Cardiac fibroblast (primary cell): ENCODE measurements at regions not wholly inside any gene's neighbourhood (a gene's known extent, or its start where the extent isn't known, plus 50 kb on each side); places are given as distances from the start of the nearest gene placed in this dataset.
"Not testable (repeated sequence)": the region's sequence is repeated elsewhere in the genome, so short reads cannot be mapped to it uniquely, and the experiment has no call there.

Experiments
- DNase-seq, 2 donors: peaks; one replicate each; pipeline versions ENCODE4 v3.0.0 to v3.0.0-alpha.2; 2010; ENCODE audit warnings: low read depth in 2 of 2
- H3K4me3 ChIP-seq, 2 donors: replicated peaks in 1 of 2; 1 replicate in 1 of 2; 2 replicates in 1 of 2; pipeline ENCODE4 v1.5.1; 2011; ENCODE audit warnings: low read depth in 2 of 2, low read length in 2 of 2, mild to moderate bottlenecking in 2 of 2, moderate library complexity in 1 of 2
- CTCF ChIP-seq: IDR thresholded peaks from one replicate; pipeline ENCODE4 v1.5.1; 2011; ENCODE audit warnings: low read depth, mild to moderate bottlenecking, low read length, inconsistent platforms

- no peak for TF ChIP-seq CTCF
- no peak overlapping the region for H3K4me3 ChIP-seq
- no peak for DNase-seq
Observed at GRCh38 chr6:16823718-16824352, 62.6 kb upstream of the ATXN1 start.

GRCh38 chr6:16822975-16823717 is 61.9 kb upstream of the ATXN1 start:
- no peak overlapping the region for H3K4me3 ChIP-seq
- no peak for DNase-seq
- TF ChIP-seq CTCF: no peak

GRCh38 chr6:16822529-16822928 is 61.3 kb upstream of the ATXN1 start:
- no peak for DNase-seq
- H3K4me3 ChIP-seq: no peak overlapping the region
- no peak for TF ChIP-seq CTCF

GRCh38 chr6:16821834-16822264 is 60.6 kb upstream of the ATXN1 start:
- TF ChIP-seq CTCF: no peak
- DNase-seq: no peak

GRCh38 chr6:16820262-16820661 is 59.0 kb upstream of the ATXN1 start:
- not testable (repeated sequence) for DNase-seq, H3K4me3 ChIP-seq

More at GRCh38 chr6:16821834-16822264, 60.6 kb upstream of the ATXN1 start:
- no peak overlapping the region for H3K4me3 ChIP-seq

GRCh38 chr6:16819752-16820151 is 58.5 kb upstream of the ATXN1 start:
- TF ChIP-seq CTCF: peak; percentile 24
- peak; percentile 20 to 36 for DNase-seq
- H3K4me3 ChIP-seq: no peak overlapping the region

- TF ChIP-seq CTCF: no peak
- H3K4me3 ChIP-seq: no peak overlapping the region
- no peak for DNase-seq
Observed at GRCh38 chr6:16818992-16819626, 57.8 kb upstream of the ATXN1 start.
